Esophagus squamous epithelium (tissue), 5 donors: ENCODE measurements at regions not wholly inside any gene's neighbourhood (a gene's known extent, or its start where the extent isn't known, plus 50 kb on each side); places are given as distances from the start of the nearest gene placed in this dataset.

Experiments
- DNase-seq: peaks from one replicate; lab custom pipeline; 2025; lab: John Stamatoyannopoulos, UW
- H3K27ac ChIP-seq, 4 donors: fragments of 200-600 bp; sonication (generic); one replicate each; pipeline ENCODE4 v1.5.1; 2016 to 2019; ENCODE audit warnings: mild to moderate bottlenecking in 1 of 4
- H3K27me3 ChIP-seq, 4 donors: fragments of 200-600 bp; sonication (generic); 1 replicate in 3 of 4; 2 replicates in 1 of 4; pipeline versions ENCODE4 v1.5.1 to v1.6.0; 2017 to 2021; ENCODE audit warnings: antibody characterized with exemption in 1 of 4
- H3K36me3 ChIP-seq, 3 donors: fragments of 200-600 bp; sonication (generic); one replicate each; pipeline ENCODE4 v1.5.1; 2016 to 2019
- H3K4me1 ChIP-seq, 3 donors: fragments of 200-600 bp; sonication (generic); one replicate each; pipeline ENCODE4 v1.5.1; 2017 to 2019
- H3K4me3 ChIP-seq, 4 donors: fragments of 200-600 bp; sonication (generic); 1 replicate in 3 of 4; 2 replicates in 1 of 4; pipeline ENCODE4 v1.5.1; 2016 to 2019; ENCODE audit warnings: mild to moderate bottlenecking in 2 of 4, moderate library complexity in 1 of 4
- H3K9me3 ChIP-seq, 3 donors: fragments of 200-600 bp; sonication (generic); one replicate each; pipeline ENCODE4 v1.5.1; 2016 to 2019
- POLR2A ChIP-seq, 4 donors: fragments of 450-650 bp; IDR thresholded peaks; one replicate each; pipeline ENCODE4 v1.6.1; 2017; ENCODE audit warnings: antibody characterized with exemption in 4 of 4, mild to moderate bottlenecking in 4 of 4, moderate library complexity in 3 of 4
- WGBS, 2 donors: methylation state at CpG; one replicate each; pipeline ENCODE4 v1.1.5; 2018; 5-methylcytosine and 5-hydroxymethylcytosine counted together
- intact Hi-C: fragments of 100-400 bp; cut with DNase I; formaldehyde crosslinking; loops from one replicate; pipeline ENCODE4 v1.15.0; 2022
- TF ChIP-seq, protein P1 (sequence below), 6 experiments: fragments of 450-650 bp in 4 of 6; fragments of 200-600 bp in 2 of 6; sonication (generic) in 2 of 6; IDR thresholded peaks; one replicate each; pipeline ENCODE4 v1.5.1; 2016 to 2019; ENCODE audit warnings: antibody characterized with exemption in 6 of 6, mild to moderate bottlenecking in 4 of 6, moderate library complexity in 4 of 6
- donor health status: DM: yes; HTN: yes; CAD: no.

DNA sequence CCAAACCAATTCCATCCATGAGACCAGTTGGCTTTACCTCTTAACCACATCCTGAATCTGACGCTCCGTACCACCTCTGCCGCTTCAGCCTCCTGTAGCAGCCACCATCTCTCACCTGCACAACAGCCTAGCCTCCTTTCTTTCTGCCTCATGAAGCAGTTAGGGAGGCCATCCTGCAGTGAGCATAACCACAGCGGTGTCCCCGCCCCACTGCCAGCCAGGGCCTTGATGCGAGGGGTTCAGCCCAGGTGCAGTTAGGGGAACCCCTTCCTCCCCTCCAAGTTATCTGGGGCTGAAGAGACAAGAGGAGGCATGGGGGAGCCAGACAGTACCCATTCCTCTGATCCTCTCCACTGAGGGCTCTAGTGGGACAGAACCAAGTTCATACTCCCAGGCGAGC is 167.0 kb downstream of the C5orf15 start:
- no peaks in the 10 kb centered on the region for H3K36me3 ChIP-seq
- TF ChIP-seq, protein P1, sequence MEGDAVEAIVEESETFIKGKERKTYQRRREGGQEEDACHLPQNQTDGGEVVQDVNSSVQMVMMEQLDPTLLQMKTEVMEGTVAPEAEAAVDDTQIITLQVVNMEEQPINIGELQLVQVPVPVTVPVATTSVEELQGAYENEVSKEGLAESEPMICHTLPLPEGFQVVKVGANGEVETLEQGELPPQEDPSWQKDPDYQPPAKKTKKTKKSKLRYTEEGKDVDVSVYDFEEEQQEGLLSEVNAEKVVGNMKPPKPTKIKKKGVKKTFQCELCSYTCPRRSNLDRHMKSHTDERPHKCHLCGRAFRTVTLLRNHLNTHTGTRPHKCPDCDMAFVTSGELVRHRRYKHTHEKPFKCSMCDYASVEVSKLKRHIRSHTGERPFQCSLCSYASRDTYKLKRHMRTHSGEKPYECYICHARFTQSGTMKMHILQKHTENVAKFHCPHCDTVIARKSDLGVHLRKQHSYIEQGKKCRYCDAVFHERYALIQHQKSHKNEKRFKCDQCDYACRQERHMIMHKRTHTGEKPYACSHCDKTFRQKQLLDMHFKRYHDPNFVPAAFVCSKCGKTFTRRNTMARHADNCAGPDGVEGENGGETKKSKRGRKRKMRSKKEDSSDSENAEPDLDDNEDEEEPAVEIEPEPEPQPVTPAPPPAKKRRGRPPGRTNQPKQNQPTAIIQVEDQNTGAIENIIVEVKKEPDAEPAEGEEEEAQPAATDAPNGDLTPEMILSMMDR (IDR thresholded peaks at IDR 0.05), result no peak
- no peak for TF ChIP-seq POLR2A (IDR thresholded peaks at IDR 0.05)
- H3K27me3 ChIP-seq, result peaks cover 0 to 56% (median 0%) of the 10 kb centered on the region in 4 donors
- 84 to 89% methylated on average over 4 of the region's 7 CpGs for WGBS, 2 donors
- no peak overlapping the region for H3K4me3 ChIP-seq
- intact Hi-C loops, result no loop called here
- no peaks in the 10 kb centered on the region for H3K4me1 ChIP-seq
- DNase-seq, result no peak
- H3K27ac ChIP-seq, result no peak overlapping the region
- H3K9me3 ChIP-seq, result no peaks in the 10 kb centered on the region

DNA sequence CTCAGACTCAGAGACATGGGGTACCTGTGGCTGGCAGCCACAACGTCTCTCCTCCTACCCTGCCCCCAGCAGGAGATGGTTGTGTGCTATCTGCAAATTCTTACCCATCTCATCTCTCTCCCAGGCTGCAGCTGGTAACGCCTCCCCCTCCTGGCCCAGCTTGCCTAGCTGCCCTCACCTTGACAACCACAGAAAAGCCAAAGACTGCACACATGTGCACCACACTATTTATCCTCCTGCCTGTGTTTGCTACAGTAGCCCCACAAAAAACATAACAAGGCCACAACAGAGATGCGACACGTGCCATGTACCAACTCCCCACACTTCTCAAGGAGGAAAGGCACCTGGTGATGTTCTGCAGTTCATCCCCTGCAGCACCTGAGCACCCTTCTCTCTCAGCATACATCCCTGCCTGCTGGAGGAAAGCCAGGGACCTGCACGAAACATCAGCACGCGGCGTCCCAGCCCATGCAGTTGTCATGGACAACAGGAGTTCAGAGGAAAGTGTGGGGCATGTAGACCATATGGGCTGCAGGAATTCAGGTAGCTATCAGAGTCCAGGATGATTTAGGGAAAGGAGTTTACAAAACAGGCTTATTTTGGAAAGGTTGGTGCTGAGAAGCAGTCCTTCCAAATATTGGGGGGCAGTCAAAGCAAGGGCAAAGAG is 168.7 kb downstream of the C5orf15 start:
- H3K9me3 ChIP-seq, result no peaks in the 10 kb centered on the region
- no peak overlapping the region for H3K27ac ChIP-seq
- peaks cover 0 to 59% (median 0%) of the 10 kb centered on the region in 4 donors for H3K27me3 ChIP-seq
- H3K4me3 ChIP-seq, result no peak overlapping the region
- no peaks in the 10 kb centered on the region for H3K36me3 ChIP-seq
- WGBS, 2 donors, result 70 to 93% methylated on average over 2 to 5 of the region's 8 CpGs
- TF ChIP-seq, protein P1 (IDR thresholded peaks at IDR 0.05), result no peak
- no peak for TF ChIP-seq POLR2A (IDR thresholded peaks at IDR 0.05)
- no peaks in the 10 kb centered on the region for H3K4me1 ChIP-seq
- DNase-seq, result no peak
- intact Hi-C loops, result no loop called here

DNA sequence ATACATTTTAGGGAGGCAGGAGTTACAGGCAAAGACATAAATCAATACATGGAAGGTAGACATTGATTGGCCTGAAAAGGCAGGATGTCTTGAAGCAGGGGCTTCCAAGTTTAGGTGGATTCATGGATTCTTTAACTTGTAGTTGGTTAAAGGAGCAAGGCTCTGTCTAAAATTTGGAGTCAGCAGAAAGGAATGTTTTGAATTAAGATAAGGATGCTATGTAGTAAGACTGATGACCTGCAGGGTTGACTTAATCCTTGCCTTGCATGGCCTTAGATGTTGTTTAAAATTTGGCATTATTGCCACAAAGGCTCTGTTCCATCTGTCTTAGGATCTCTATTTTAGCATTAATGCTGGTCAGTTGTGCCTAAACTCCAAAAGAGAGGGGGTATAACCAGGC is 171.3 kb downstream of the C5orf15 start:
- H3K36me3 ChIP-seq, result no peaks in the 10 kb centered on the region

DNA sequence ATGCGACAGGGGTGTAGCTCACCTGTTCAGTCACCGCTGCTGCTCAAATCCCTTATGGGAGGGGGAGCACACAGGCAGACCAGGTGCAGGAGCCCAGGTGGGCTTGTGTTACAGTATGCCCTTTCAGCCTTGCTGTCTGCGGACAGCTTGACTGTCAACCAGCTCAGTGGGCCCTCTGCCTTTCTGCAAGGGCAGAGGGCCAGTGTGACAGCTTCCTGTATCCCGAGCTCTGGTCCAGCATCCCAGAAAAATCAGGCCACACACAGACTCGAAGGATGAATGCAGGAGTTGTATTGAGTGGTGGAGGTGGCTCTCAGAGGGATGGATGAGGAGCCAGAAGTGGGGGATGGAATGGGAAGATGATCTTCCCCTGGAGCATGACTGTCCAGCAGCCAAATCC is 172.2 kb downstream of the C5orf15 start:
- Histone ChIP-seq H3K9me3 (no peaks in the 10 kb centered on the region), H3K27me3 (peaks cover 0 to 59% (median 0%) of the 10 kb centered on the region in 4 donors), H3K36me3 (no peaks in the 10 kb centered on the region), H3K4me3 (no peak overlapping the region), H3K4me1 (no peaks in the 10 kb centered on the region), H3K27ac (no peak overlapping the region)
- WGBS, 2 donors, result 60 to 92% methylated on average over 2 to 3 of the region's 5 CpGs
- no peak for TF ChIP-seq POLR2A (IDR thresholded peaks at IDR 0.05)
- TF ChIP-seq, protein P1 (IDR thresholded peaks at IDR 0.05), result no peak
- intact Hi-C loops, result no loop called here
- no peak for DNase-seq

More for the DNA sequence above, 171.3 kb downstream of the C5orf15 start:
- peaks cover 0 to 65% (median 0%) of the 10 kb centered on the region in 4 donors for H3K27me3 ChIP-seq
- no peaks in the 10 kb centered on the region for H3K9me3 ChIP-seq
- DNase-seq, result no peak
- TF ChIP-seq, protein P1 (IDR thresholded peaks at IDR 0.05), result no peak
- TF ChIP-seq POLR2A (IDR thresholded peaks at IDR 0.05), result no peak
- no peak overlapping the region for H3K27ac ChIP-seq
- intact Hi-C loops, result no loop called here
- H3K4me3 ChIP-seq, result no peak overlapping the region
- no peaks in the 10 kb centered on the region for H3K4me1 ChIP-seq

DNA sequence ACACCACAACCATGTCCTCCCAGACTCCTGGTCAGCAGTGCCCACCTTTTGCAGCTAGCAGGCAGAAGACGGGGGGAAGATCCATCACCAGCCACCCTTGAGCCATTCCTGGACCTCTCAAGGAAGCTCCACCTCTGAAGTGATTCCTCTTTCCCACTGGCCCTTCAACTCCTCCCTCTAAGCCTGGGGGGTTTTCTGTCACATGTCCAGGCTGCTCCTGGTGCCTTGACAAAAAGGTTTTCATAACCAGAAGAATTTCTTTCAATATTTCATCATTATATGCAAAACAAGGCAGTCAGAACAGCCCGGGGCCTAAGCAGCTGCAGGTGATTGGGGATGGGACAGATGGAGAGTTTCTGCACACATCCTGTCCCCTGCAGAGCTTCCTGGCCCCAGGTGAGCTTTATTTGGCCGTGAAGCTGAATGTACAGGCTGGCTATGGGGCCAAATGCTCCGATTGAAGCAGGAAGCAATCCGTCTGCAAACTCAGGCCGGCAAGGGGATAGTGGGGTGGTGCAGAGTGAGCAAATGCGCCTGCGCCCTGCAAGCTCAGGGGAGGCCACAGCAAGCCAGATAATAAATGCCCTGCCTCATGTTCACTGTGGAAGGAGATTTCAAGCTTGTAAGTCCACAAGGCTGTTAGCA is 173.5 kb downstream of the C5orf15 start:
- intact Hi-C loops, result no loop called here
- H3K27ac ChIP-seq, result no peak overlapping the region

More for the DNA sequence above, 173.5 kb downstream of the C5orf15 start:
- 64% methylated on average over 7 of the region's 8 CpGs; no CpG with 5 or more reads in 1 of the 2 donors for WGBS, 2 donors
- no peak for TF ChIP-seq POLR2A (IDR thresholded peaks at IDR 0.05)
- TF ChIP-seq, protein P1 (IDR thresholded peaks at IDR 0.05), result no peak
- no peak overlapping the region for H3K4me3 ChIP-seq
- peaks cover 0 to 52% (median 0%) of the 10 kb centered on the region in 4 donors for H3K27me3 ChIP-seq
- no peaks in the 10 kb centered on the region for H3K4me1 ChIP-seq
- DNase-seq, result no peak
- H3K36me3 ChIP-seq, result no peaks in the 10 kb centered on the region
- H3K9me3 ChIP-seq, result no peaks in the 10 kb centered on the region
